Right atrium auricular region (tissue), 2 donors: ENCODE measurements at regions not wholly inside any gene's neighbourhood (a gene's known extent, or its start where the extent isn't known, plus 50 kb on each side); places are given as distances from the start of the nearest gene placed in this dataset.

Experiments
- DNase-seq: peaks from one replicate; pipeline ENCODE4 v3.0.0-alpha.2; 2019; ENCODE audit warnings: low spot score
- H3K27ac ChIP-seq, 2 donors: fragments of 200-600 bp; sonication (generic); 1 replicate in 1 of 2; 2 replicates in 1 of 2; pipeline ENCODE4 v1.5.1; 2016 to 2019
- H3K27me3 ChIP-seq, 2 donors: fragments of 200-600 bp; sonication (generic); one replicate each; pipeline versions ENCODE4 v1.5.1 to v1.6.0; 2017 to 2019
- H3K36me3 ChIP-seq: fragments of 200-600 bp; sonication (generic); one replicate; pipeline ENCODE4 v1.5.1; 2016
- H3K4me1 ChIP-seq, 2 donors: fragments of 200-600 bp; sonication (generic); one replicate each; pipeline versions ENCODE4 v1.5.1 to v1.6.0; 2017 to 2019
- H3K4me3 ChIP-seq, 2 donors: fragments of 200-600 bp; sonication (generic); 1 replicate in 1 of 2; 2 replicates in 1 of 2; pipeline ENCODE4 v1.5.1; 2017 to 2019; ENCODE audit warnings: mild to moderate bottlenecking in 1 of 2, moderate library complexity in 1 of 2
- H3K9me3 ChIP-seq, 2 donors: fragments of 200-600 bp; sonication (generic); one replicate each; pipeline ENCODE4 v1.5.1; 2019
- CTCF ChIP-seq, 2 donors: fragments of 200-600 bp; sonication (generic); IDR thresholded peaks; one replicate each; pipeline ENCODE4 v1.5.1; 2019; ENCODE audit warnings: antibody characterized with exemption in 2 of 2

GRCh38 chr7:110382736-110383135, 708.2 kb upstream of the LRRN3 start:
- Histone ChIP-seq H3K9me3 (no peaks in the 10 kb centered on the region), H3K4me1 (no peaks in the 10 kb centered on the region), H3K36me3 (no peaks in the 10 kb centered on the region), H3K27me3 (no peaks in the 10 kb centered on the region), H3K27ac (no peak overlapping the region), H3K4me3 (no peak overlapping the region)
- DNase-seq = no peak
- no peak for TF ChIP-seq CTCF (IDR thresholded peaks at IDR 0.05)

- H3K36me3 ChIP-seq = no peaks in the 10 kb centered on the region
- H3K4me1 ChIP-seq = no peaks in the 10 kb centered on the region
- no peak for TF ChIP-seq CTCF (IDR thresholded peaks at IDR 0.05)
- H3K27ac ChIP-seq = no peak overlapping the region
- H3K4me3 ChIP-seq = no peak overlapping the region
- DNase-seq = no peak
- no peaks in the 10 kb centered on the region for H3K9me3 ChIP-seq
- no peaks in the 10 kb centered on the region for H3K27me3 ChIP-seq
Measured at GRCh38 chr7:110386006-110386405, 704.9 kb upstream of the LRRN3 start.

- Histone ChIP-seq H3K4me1 (no peaks in the 10 kb centered on the region), H3K27ac (no peak overlapping the region), H3K9me3 (no peaks in the 10 kb centered on the region), H3K4me3 (no peak overlapping the region), H3K27me3 (no peaks in the 10 kb centered on the region), H3K36me3 (no peaks in the 10 kb centered on the region)
- DNase-seq = no peak
- no peak for TF ChIP-seq CTCF (IDR thresholded peaks at IDR 0.05)
Measured at GRCh38 chr7:110386913-110387312, 704.0 kb upstream of the LRRN3 start.

- no peak for DNase-seq
- TF ChIP-seq CTCF (IDR thresholded peaks at IDR 0.05) = no peak
- no peaks in the 10 kb centered on the region for H3K4me1 ChIP-seq
- no peaks in the 10 kb centered on the region for H3K27me3 ChIP-seq
- H3K4me3 ChIP-seq = no peak overlapping the region
- H3K9me3 ChIP-seq = no peaks in the 10 kb centered on the region
- no peaks in the 10 kb centered on the region for H3K36me3 ChIP-seq
- H3K27ac ChIP-seq = no peak overlapping the region
Measured at GRCh38 chr7:110387689-110388088, 703.2 kb upstream of the LRRN3 start.

GRCh38 chr7:110388457-110388856, 702.5 kb upstream of the LRRN3 start:
- H3K27me3 ChIP-seq = no peaks in the 10 kb centered on the region
- H3K27ac ChIP-seq = no peak overlapping the region
- no peaks in the 10 kb centered on the region for H3K9me3 ChIP-seq
- no peaks in the 10 kb centered on the region for H3K4me1 ChIP-seq
- H3K36me3 ChIP-seq = no peaks in the 10 kb centered on the region
- DNase-seq = no peak
- no peak overlapping the region for H3K4me3 ChIP-seq
- TF ChIP-seq CTCF (IDR thresholded peaks at IDR 0.05) = no peak

- Histone ChIP-seq H3K4me1 (no peaks in the 10 kb centered on the region), H3K27ac (no peak overlapping the region), H3K36me3 (no peaks in the 10 kb centered on the region), H3K9me3 (no peaks in the 10 kb centered on the region), H3K4me3 (no peak overlapping the region), H3K27me3 (no peaks in the 10 kb centered on the region)
- no peak for TF ChIP-seq CTCF (IDR thresholded peaks at IDR 0.05)
- DNase-seq = no peak
Measured at GRCh38 chr7:110396021-110396420, 694.9 kb upstream of the LRRN3 start.
